ENCODE measurements at regions not wholly inside any gene's neighbourhood (a gene's known extent, or its start where the extent isn't known, plus 50 kb on each side); places are given as distances from the start of the nearest gene placed in this dataset.

GRCh38 chr7:17546189-17546588 lies 247.7 kb downstream of the AHR start:
- TF ChIP-seq CTCF (IDR thresholded peaks at IDR 0.05; ENCODE audit: low read depth, low read length, missing control alignments) = no peak
- no peaks in the 10 kb centered on the region for H3K36me3 ChIP-seq (replicated peaks)
- no peaks in the 10 kb centered on the region for H3K27me3 ChIP-seq (replicated peaks)
- in situ Hi-C loops (cut with HindIII; ENCODE audit: low pct_ligation_motif_present, low sequenced_read_pairs) = no loop called here
- H3K27ac ChIP-seq = no peak overlapping the region
- H3K4me3 ChIP-seq (ENCODE audit: low read depth, low read length) = no peak overlapping the region
- no peak for DNase-seq

- H3K27me3 ChIP-seq (replicated peaks) = no peaks in the 10 kb centered on the region
- peak; percentile 8 for DNase-seq
- H3K36me3 ChIP-seq (replicated peaks) = no peaks in the 10 kb centered on the region
- in situ Hi-C loops (cut with HindIII; ENCODE audit: low pct_ligation_motif_present, low sequenced_read_pairs) = no loop called here
- no peak overlapping the region for H3K4me3 ChIP-seq (ENCODE audit: low read depth, low read length)
- TF ChIP-seq CTCF (IDR thresholded peaks at IDR 0.05; ENCODE audit: low read depth, low read length, missing control alignments) = no peak
- H3K27ac ChIP-seq = no peak overlapping the region
Observed at GRCh38 chr7:17546592-17546991, 248.1 kb downstream of the AHR start.

GRCh38 chr7:17548014-17548653 lies 249.7 kb downstream of the AHR start:
- TF ChIP-seq CTCF (IDR thresholded peaks at IDR 0.05; ENCODE audit: low read depth, low read length, missing control alignments) = peak; percentile 19
- in situ Hi-C loops (cut with HindIII; ENCODE audit: low pct_ligation_motif_present, low sequenced_read_pairs) = no loop called here
- H3K27me3 ChIP-seq (replicated peaks) = no peaks in the 10 kb centered on the region
- DNase-seq = no peak
- H3K36me3 ChIP-seq (replicated peaks) = no peaks in the 10 kb centered on the region
- no peak overlapping the region for H3K4me3 ChIP-seq (ENCODE audit: low read depth, low read length)
- no peak overlapping the region for H3K27ac ChIP-seq

GRCh38 chr7:17549406-17549805 lies 251.0 kb downstream of the AHR start:
- H3K27me3 ChIP-seq (replicated peaks) = no peaks in the 10 kb centered on the region
- no peak for TF ChIP-seq CTCF (IDR thresholded peaks at IDR 0.05; ENCODE audit: low read depth, low read length, missing control alignments)
- no peaks in the 10 kb centered on the region for H3K36me3 ChIP-seq (replicated peaks)
- DNase-seq = no peak
- in situ Hi-C loops (cut with HindIII; ENCODE audit: low pct_ligation_motif_present, low sequenced_read_pairs) = no loop called here
- no peak overlapping the region for H3K27ac ChIP-seq
- no peak overlapping the region for H3K4me3 ChIP-seq (ENCODE audit: low read depth, low read length)

GRCh38 chr7:17552373-17552772 lies 253.9 kb downstream of the AHR start:
- Histone ChIP-seq H3K36me3 (replicated peaks) (no peaks in the 10 kb centered on the region), H3K4me3 (ENCODE audit: low read depth, low read length) (no peak overlapping the region), H3K27me3 (replicated peaks) (no peaks in the 10 kb centered on the region), H3K27ac (no peak overlapping the region)
- in situ Hi-C loops (cut with HindIII; ENCODE audit: low pct_ligation_motif_present, low sequenced_read_pairs) = no loop called here
- no peak for DNase-seq
- TF ChIP-seq CTCF (IDR thresholded peaks at IDR 0.05; ENCODE audit: low read depth, low read length, missing control alignments) = no peak

- no peak overlapping the region for H3K27ac ChIP-seq
- H3K4me3 ChIP-seq (ENCODE audit: low read depth, low read length) = no peak overlapping the region
- no peak for TF ChIP-seq CTCF (IDR thresholded peaks at IDR 0.05; ENCODE audit: low read depth, low read length, missing control alignments)
- H3K36me3 ChIP-seq (replicated peaks) = no peaks in the 10 kb centered on the region
- no peaks in the 10 kb centered on the region for H3K27me3 ChIP-seq (replicated peaks)
- no peak for DNase-seq
- in situ Hi-C loops (cut with HindIII; ENCODE audit: low pct_ligation_motif_present, low sequenced_read_pairs) = no loop called here
Observed at GRCh38 chr7:17552952-17553351, 254.5 kb downstream of the AHR start.

Data from brain microvascular endothelial cell (primary cell).